H1 (cell line): ENCODE measurements at regions not wholly inside any gene's neighbourhood (a gene's known extent, or its start where the extent isn't known, plus 50 kb on each side); places are given as distances from the start of the nearest gene placed in this dataset.

Source experiments
- CTCF ChIA-PET: fragments of 300-600 bp; sonication (Branson Sonifier 250); formaldehyde crosslinking; loops from one replicate; lab custom pipeline; 2021; ENCODE audit not compliant: partially characterized antibody; lab: Charles Lee
- POLR2A ChIA-PET: fragments of 300-600 bp; sonication (Branson Sonifier 250); formaldehyde crosslinking; loops from one replicate; lab custom pipeline; 2021; ENCODE audit warnings: inconsistent platforms; ENCODE audit not compliant: partially characterized antibody; lab: Charles Lee
- DNase-seq, 2 experiments: peaks; one replicate each; pipeline versions ENCODE4 v3.0.0 to v3.0.0-alpha.2; 2010 to 2022; ENCODE audit warnings: low spot score in 2 of 2, low read depth in 1 of 2, mixed read lengths in 1 of 2
- FAIRE-seq: peaks from 2 replicates; lab custom pipeline; 2011; peaks lifted over from hg19 to GRCh38; lab: Jason Lieb, UNC
- H2AFZ ChIP-seq: 2 replicates; pipeline ENCODE4 v1.8.1; 2012; ENCODE audit warnings: low read length, inconsistent platforms
- H2AK5ac ChIP-seq: 2 replicates; pipeline ENCODE4 v1.6.1; 2013; ENCODE audit warnings: low read depth, low read length
- H2BK120ac ChIP-seq: replicated peaks from 2 replicates; pipeline ENCODE3; 2013; ENCODE audit warnings: low read depth, low read length, inconsistent platforms
- H2BK12ac ChIP-seq: 2 replicates; pipeline ENCODE4 v1.6.1; 2013; ENCODE audit warnings: low read depth, low read length
- H2BK15ac ChIP-seq: 2 replicates; pipeline ENCODE4 v1.6.1; 2013; ENCODE audit warnings: low read length
- H2BK20ac ChIP-seq: 2 replicates; pipeline ENCODE4 v1.6.1; 2013; ENCODE audit warnings: low read length
- H2BK5ac ChIP-seq: 2 replicates; pipeline ENCODE4 v1.6.1; 2013; ENCODE audit warnings: low read depth, low read length
- H3K14ac ChIP-seq: 2 replicates; pipeline ENCODE4 v1.6.1; 2013; ENCODE audit warnings: inconsistent platforms; ENCODE audit not compliant: insufficient read length
- H3K18ac ChIP-seq: 2 replicates; pipeline ENCODE4 v1.6.1; 2013; ENCODE audit warnings: low read length; ENCODE audit errors: extremely low read depth
- H3K23ac ChIP-seq: 2 replicates; pipeline ENCODE4 v1.6.1; 2013; ENCODE audit warnings: inconsistent platforms; ENCODE audit not compliant: insufficient read length
- H3K23me2 ChIP-seq: 2 replicates; pipeline ENCODE4 v1.6.1; 2013; ENCODE audit warnings: low read depth, low read length
- H3K27ac ChIP-seq: 2 replicates; pipeline ENCODE4 v1.6.1; 2011; ENCODE audit warnings: low read depth, low read length, inconsistent platforms
- H3K27me3 ChIP-seq, 4 experiments: replicated peaks in 1 of 4; 1 replicate in 1 of 4; 2 replicates in 3 of 4; pipeline versions ENCODE4 v1.6.1 to v1.8.1; 2011 to 2013; ENCODE audit warnings: low read length in 3 of 4, mild to moderate bottlenecking in 3 of 4, inconsistent platforms in 2 of 4, mixed read lengths in 2 of 4, moderate library complexity in 1 of 4; ENCODE audit not compliant: control insufficient read depth in 3 of 4, insufficient read depth in 3 of 4; ENCODE audit errors: extremely low read depth in 1 of 4
- H3K36me3 ChIP-seq, 4 experiments: 2 replicates each; pipeline versions ENCODE4 v1.6.1 to v1.8.1; 2011 to 2013; ENCODE audit warnings: mild to moderate bottlenecking in 4 of 4, low read length in 3 of 4, moderate library complexity in 2 of 4, control low read depth in 1 of 4, inconsistent platforms in 1 of 4; ENCODE audit not compliant: insufficient read depth in 4 of 4, control insufficient read depth in 2 of 4
- H3K4ac ChIP-seq: replicated peaks from 2 replicates; pipeline ENCODE3; 2013; ENCODE audit warnings: low read length, low read depth, mixed read lengths, inconsistent platforms; ENCODE audit not compliant: insufficient read length
- H3K4me1 ChIP-seq, 4 experiments: replicated peaks in 1 of 4; 1 replicate in 1 of 4; 2 replicates in 3 of 4; pipeline versions ENCODE4 v1.6.1 to v1.8.1; 2011 to 2013; ENCODE audit warnings: low read length in 3 of 4, inconsistent platforms in 2 of 4, mixed read lengths in 1 of 4; ENCODE audit not compliant: insufficient read depth in 4 of 4, control insufficient read depth in 3 of 4
- H3K4me2 ChIP-seq, 2 experiments: 2 replicates each; pipeline versions ENCODE4 v1.6.1 to v1.8.1; 2011 to 2013; ENCODE audit warnings: low read depth in 2 of 2, low read length in 2 of 2, control low read depth in 1 of 2, inconsistent platforms in 1 of 2, mild to moderate bottlenecking in 1 of 2; ENCODE audit not compliant: insufficient read depth in 1 of 2
- H3K4me3 ChIP-seq, 4 experiments: fragments of 200-600, 300-600 bp in 1 of 4; sonication (generic), shearing (Covaris generic), sonication (Bioruptor Twin) in 1 of 4; 2 replicates each; pipeline versions ENCODE4 v1.5.1 to v1.8.1; 2011 to 2016; ENCODE audit warnings: low read length in 4 of 4, low read depth in 3 of 4, control low read depth in 2 of 4, inconsistent platforms in 2 of 4, mild to moderate bottlenecking in 2 of 4, mixed read lengths in 1 of 4, moderate library complexity in 1 of 4; ENCODE audit not compliant: insufficient read depth in 2 of 4; ENCODE audit errors: extremely low read depth in 1 of 4
- H3K56ac ChIP-seq: replicated peaks from 2 replicates; pipeline ENCODE3; 2013; ENCODE audit warnings: low read depth, mild to moderate bottlenecking, mixed read lengths, low read length, inconsistent platforms; ENCODE audit not compliant: insufficient read length
- H3K79me1 ChIP-seq: 2 replicates; pipeline ENCODE4 v1.6.1; 2013; ENCODE audit warnings: low read depth, low read length, control low read depth
- H3K79me2 ChIP-seq, 2 experiments: 2 replicates each; pipeline versions ENCODE4 v1.6.1 to v1.8.1; 2012 to 2013; ENCODE audit warnings: low read length in 2 of 2, mild to moderate bottlenecking in 2 of 2, inconsistent platforms in 1 of 2; ENCODE audit not compliant: insufficient read depth in 2 of 2, control insufficient read depth in 1 of 2
- H3K9ac ChIP-seq, 4 experiments: replicated peaks in 1 of 4; 1 replicate in 1 of 4; 2 replicates in 3 of 4; pipeline versions ENCODE4 v1.6.1 to v1.8.1; 2011 to 2013; ENCODE audit warnings: low read depth in 3 of 4, low read length in 3 of 4, control low read depth in 2 of 4, mild to moderate bottlenecking in 2 of 4, moderate library complexity in 2 of 4, inconsistent platforms in 1 of 4; ENCODE audit errors: extremely low read depth in 1 of 4
- H3K9me3 ChIP-seq, 2 experiments: 2 replicates each; pipeline versions ENCODE4 v1.6.1 to v1.8.1; 2012 to 2013; ENCODE audit warnings: mild to moderate bottlenecking in 2 of 2, moderate library complexity in 2 of 2, control low read depth in 1 of 2, inconsistent platforms in 1 of 2, low read depth in 1 of 2, low read length in 1 of 2, mixed read lengths in 1 of 2; ENCODE audit not compliant: insufficient read depth in 2 of 2
- H4K20me1 ChIP-seq, 2 experiments: replicated peaks in 1 of 2; 2 replicates each; pipeline versions ENCODE3 to v1.8.1; 2011 to 2013; ENCODE audit warnings: inconsistent platforms in 2 of 2, low read length in 2 of 2, mild to moderate bottlenecking in 1 of 2; ENCODE audit not compliant: insufficient read depth in 2 of 2, control insufficient read depth in 1 of 2
- H4K5ac ChIP-seq: 2 replicates; pipeline ENCODE4 v1.6.1; 2013; ENCODE audit warnings: low read length, low read depth, mixed read lengths, inconsistent platforms; ENCODE audit not compliant: insufficient read length
- H4K8ac ChIP-seq: 2 replicates; pipeline ENCODE4 v1.8.0; 2013; ENCODE audit warnings: mild to moderate bottlenecking, moderate library complexity, low read length, inconsistent platforms; ENCODE audit not compliant: insufficient read depth; ENCODE audit errors: extremely low read depth
- H4K91ac ChIP-seq: replicated peaks from 2 replicates; pipeline ENCODE3; 2013; ENCODE audit warnings: low read length, mixed read lengths, inconsistent platforms; ENCODE audit not compliant: insufficient read length
- CBX8 ChIP-seq: fragments of 300-800, 300-1000 bp; sonication (generic); IDR thresholded peaks from 2 replicates; pipeline ENCODE4 v1.7.1; 2016; ENCODE audit warnings: low read depth, low read length, borderline replicate concordance
- CEBPB ChIP-seq: IDR thresholded peaks from 2 replicates; pipeline ENCODE4 v1.6.1; 2012; ENCODE audit warnings: low read depth, low read length
- EZH2 ChIP-seq: fragments of 200-600 bp; sonication (generic); IDR thresholded peaks from 2 replicates; pipeline ENCODE4 v1.7.1; 2012; ENCODE audit warnings: low read depth, mild to moderate bottlenecking, moderate library complexity, low read length, inconsistent platforms; ENCODE audit not compliant: severe bottlenecking
- HDAC2 ChIP-seq, 2 experiments: fragments of 300-600 bp in 1 of 2; sonication (generic) in 1 of 2; IDR thresholded peaks; 2 replicates each; pipeline ENCODE4 v1.6.1; 2011 to 2012; ENCODE audit warnings: low read depth in 2 of 2, low read length in 2 of 2, mild to moderate bottlenecking in 2 of 2, moderate library complexity in 2 of 2, borderline replicate concordance in 1 of 2, inconsistent platforms in 1 of 2
- MAFK ChIP-seq: IDR thresholded peaks from 2 replicates; pipeline ENCODE4 v1.6.1; 2012; ENCODE audit warnings: low read depth, mild to moderate bottlenecking, improper control_type of control experiment, low read length
- PHF8 ChIP-seq: fragments of 200-600 bp; sonication (generic); conservative IDR thresholded peaks from 2 replicates; pipeline ENCODE4 v1.7.1; 2012; ENCODE audit warnings: low read depth, mild to moderate bottlenecking, inconsistent platforms, low read length, moderate library complexity
- SP2 ChIP-seq: IDR thresholded peaks from 2 replicates; pipeline ENCODE4 v1.6.1; 2012; ENCODE audit warnings: mild to moderate bottlenecking, low read length, inconsistent platforms
- TAF7 ChIP-seq: optimal IDR thresholded peaks from 2 replicates; pipeline ENCODE3; 2011; ENCODE audit warnings: low read depth, mild to moderate bottlenecking, inconsistent platforms, low read length, moderate library complexity, borderline replicate concordance
- TEAD4 ChIP-seq: IDR thresholded peaks from 2 replicates; pipeline ENCODE4 v1.6.1; 2012; ENCODE audit warnings: low read depth, low read length, inconsistent platforms, mixed read lengths
- WGBS, 2 experiments: shearing (Covaris generic) in 1 of 2; methylation state at CpG; one replicate each; pipeline versions ENCODE4 v1.1.6 to v1.1.7; 2013 to 2015; ENCODE audit warnings: low lambda C conversion rate in 2 of 2, mixed read lengths in 2 of 2, inconsistent platforms in 1 of 2, low coverage in 1 of 2, missing lambda C conversion rate in 1 of 2; ENCODE audit not compliant: insufficient replicate concordance in 2 of 2, insufficient coverage in 1 of 2, insufficient read length in 1 of 2; ENCODE audit errors: extremely low coverage in 1 of 2, missing lambda C conversion rate in 1 of 2; 5-methylcytosine and 5-hydroxymethylcytosine counted together

DNA sequence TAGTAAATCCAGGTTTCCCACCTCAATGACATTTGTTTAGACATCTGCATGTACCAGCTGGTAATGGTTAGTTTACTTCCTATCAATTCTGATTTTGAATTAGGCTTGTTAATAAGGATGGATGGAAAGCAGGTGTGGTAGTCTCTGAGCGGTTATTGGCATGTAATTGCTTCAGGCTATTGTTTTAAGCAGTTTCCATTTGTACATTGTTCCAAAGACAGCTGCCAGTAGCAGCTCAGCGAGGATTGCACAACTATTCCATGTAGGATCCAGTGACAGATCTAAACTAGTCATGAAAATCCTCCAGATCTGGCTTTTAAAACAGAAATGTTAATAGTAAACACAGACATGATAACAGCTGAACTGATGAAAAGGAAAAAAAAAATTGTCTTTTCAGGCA is 436.0 kb upstream of the ADARB2 start:
- no peak overlapping the region for H3K4ac ChIP-seq
- no peak overlapping the region for H3K27ac ChIP-seq
- H3K23ac ChIP-seq: no peak overlapping the region
- H2BK20ac ChIP-seq: no peak overlapping the region
- no peak overlapping the region for H3K9ac ChIP-seq
- CTCF ChIA-PET: interaction anchor here (1.1 kb wide), 1 partner anchor 10 kb away, joined by 3 read pairs; no protein-coding TSS in a partner anchor
- H2BK15ac ChIP-seq: no peak overlapping the region
- no peak overlapping the region for H3K4me2 ChIP-seq
- no peak overlapping the region for H4K91ac ChIP-seq
- no peaks in the 10 kb centered on the region for H3K79me2 ChIP-seq
- POLR2A ChIA-PET: no interaction called here
- H2BK120ac ChIP-seq: no peak overlapping the region
- H3K56ac ChIP-seq: no peak overlapping the region
- no peaks in the 10 kb centered on the region for H3K4me1 ChIP-seq
- H3K23me2 ChIP-seq: no peaks in the 10 kb centered on the region; the same call in 1 of the 2 replicates
- no peak overlapping the region for H2BK5ac ChIP-seq
- no peak overlapping the region for H2BK12ac ChIP-seq
- H3K36me3 ChIP-seq: no peaks in the 10 kb centered on the region
- no peaks in the 10 kb centered on the region for H4K20me1 ChIP-seq
- FAIRE-seq (no peak), DNase-seq (no peak)
- H3K27me3 ChIP-seq: no peaks in the 10 kb centered on the region
- H2AK5ac ChIP-seq: no peak overlapping the region
- no peaks in the 10 kb centered on the region for H3K79me1 ChIP-seq
- 88% methylated on average over 2 of the region's 2 CpGs; no CpG with 5 or more reads in 1 of the 2 experiments for WGBS, 2 experiments
- no peak overlapping the region for H2AFZ ChIP-seq
- no peak overlapping the region for H3K4me3 ChIP-seq
- H4K5ac ChIP-seq: no peak overlapping the region
- no peak overlapping the region for H3K18ac ChIP-seq
- H3K14ac ChIP-seq: no peak overlapping the region
- H4K8ac ChIP-seq: no peak overlapping the region
- no peaks in the 10 kb centered on the region for H3K9me3 ChIP-seq
- TF ChIP-seq SP2: no peak
- TF ChIP-seq TEAD4: no peak
- TF ChIP-seq CBX8: no peak
- TF ChIP-seq PHF8: no peak
- TF ChIP-seq MAFK: no peak
- no peak for TF ChIP-seq HDAC2 (IDR thresholded peaks at IDR 0.05; ENCODE audit: borderline replicate concordance in 1 of 2, low read depth in 2 of 2, low read length in 2 of 2)
- no peak for TF ChIP-seq TAF7
- TF ChIP-seq EZH2: no peak
- TF ChIP-seq CEBPB: no peak
